ENCODE measurements at regions not wholly inside any gene's neighbourhood (a gene's known extent, or its start where the extent isn't known, plus 50 kb on each side); places are given as distances from the start of the nearest gene placed in this dataset.

GRCh38 chr11:92329137-92329536 lies 104.5 kb downstream of the FAT3 start (continued):
- TF ChIP-seq, protein P1, sequence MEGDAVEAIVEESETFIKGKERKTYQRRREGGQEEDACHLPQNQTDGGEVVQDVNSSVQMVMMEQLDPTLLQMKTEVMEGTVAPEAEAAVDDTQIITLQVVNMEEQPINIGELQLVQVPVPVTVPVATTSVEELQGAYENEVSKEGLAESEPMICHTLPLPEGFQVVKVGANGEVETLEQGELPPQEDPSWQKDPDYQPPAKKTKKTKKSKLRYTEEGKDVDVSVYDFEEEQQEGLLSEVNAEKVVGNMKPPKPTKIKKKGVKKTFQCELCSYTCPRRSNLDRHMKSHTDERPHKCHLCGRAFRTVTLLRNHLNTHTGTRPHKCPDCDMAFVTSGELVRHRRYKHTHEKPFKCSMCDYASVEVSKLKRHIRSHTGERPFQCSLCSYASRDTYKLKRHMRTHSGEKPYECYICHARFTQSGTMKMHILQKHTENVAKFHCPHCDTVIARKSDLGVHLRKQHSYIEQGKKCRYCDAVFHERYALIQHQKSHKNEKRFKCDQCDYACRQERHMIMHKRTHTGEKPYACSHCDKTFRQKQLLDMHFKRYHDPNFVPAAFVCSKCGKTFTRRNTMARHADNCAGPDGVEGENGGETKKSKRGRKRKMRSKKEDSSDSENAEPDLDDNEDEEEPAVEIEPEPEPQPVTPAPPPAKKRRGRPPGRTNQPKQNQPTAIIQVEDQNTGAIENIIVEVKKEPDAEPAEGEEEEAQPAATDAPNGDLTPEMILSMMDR (IDR thresholded peaks at IDR 0.05) = no peak
- TF ChIP-seq RXRA (IDR thresholded peaks at IDR 0.05; ENCODE audit: borderline replicate concordance, low read depth) (no peak), POLR2AphosphoS5 (IDR thresholded peaks at IDR 0.05; ENCODE audit: low read depth, low read length) (no peak)
- TF ChIP-seq, protein P2, sequence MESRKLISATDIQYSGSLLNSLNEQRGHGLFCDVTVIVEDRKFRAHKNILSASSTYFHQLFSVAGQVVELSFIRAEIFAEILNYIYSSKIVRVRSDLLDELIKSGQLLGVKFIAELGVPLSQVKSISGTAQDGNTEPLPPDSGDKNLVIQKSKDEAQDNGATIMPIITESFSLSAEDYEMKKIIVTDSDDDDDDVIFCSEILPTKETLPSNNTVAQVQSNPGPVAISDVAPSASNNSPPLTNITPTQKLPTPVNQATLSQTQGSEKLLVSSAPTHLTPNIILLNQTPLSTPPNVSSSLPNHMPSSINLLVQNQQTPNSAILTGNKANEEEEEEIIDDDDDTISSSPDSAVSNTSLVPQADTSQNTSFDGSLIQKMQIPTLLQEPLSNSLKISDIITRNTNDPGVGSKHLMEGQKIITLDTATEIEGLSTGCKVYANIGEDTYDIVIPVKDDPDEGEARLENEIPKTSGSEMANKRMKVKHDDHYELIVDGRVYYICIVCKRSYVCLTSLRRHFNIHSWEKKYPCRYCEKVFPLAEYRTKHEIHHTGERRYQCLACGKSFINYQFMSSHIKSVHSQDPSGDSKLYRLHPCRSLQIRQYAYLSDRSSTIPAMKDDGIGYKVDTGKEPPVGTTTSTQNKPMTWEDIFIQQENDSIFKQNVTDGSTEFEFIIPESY (IDR thresholded peaks at IDR 0.05; ENCODE audit: borderline replicate concordance, low read depth) = no peak
- TF ChIP-seq, protein P3, sequence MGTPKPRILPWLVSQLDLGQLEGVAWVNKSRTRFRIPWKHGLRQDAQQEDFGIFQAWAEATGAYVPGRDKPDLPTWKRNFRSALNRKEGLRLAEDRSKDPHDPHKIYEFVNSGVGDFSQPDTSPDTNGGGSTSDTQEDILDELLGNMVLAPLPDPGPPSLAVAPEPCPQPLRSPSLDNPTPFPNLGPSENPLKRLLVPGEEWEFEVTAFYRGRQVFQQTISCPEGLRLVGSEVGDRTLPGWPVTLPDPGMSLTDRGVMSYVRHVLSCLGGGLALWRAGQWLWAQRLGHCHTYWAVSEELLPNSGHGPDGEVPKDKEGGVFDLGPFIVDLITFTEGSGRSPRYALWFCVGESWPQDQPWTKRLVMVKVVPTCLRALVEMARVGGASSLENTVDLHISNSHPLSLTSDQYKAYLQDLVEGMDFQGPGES (IDR thresholded peaks at IDR 0.05; ENCODE audit: low read depth, low read length) = no peak

DNA sequence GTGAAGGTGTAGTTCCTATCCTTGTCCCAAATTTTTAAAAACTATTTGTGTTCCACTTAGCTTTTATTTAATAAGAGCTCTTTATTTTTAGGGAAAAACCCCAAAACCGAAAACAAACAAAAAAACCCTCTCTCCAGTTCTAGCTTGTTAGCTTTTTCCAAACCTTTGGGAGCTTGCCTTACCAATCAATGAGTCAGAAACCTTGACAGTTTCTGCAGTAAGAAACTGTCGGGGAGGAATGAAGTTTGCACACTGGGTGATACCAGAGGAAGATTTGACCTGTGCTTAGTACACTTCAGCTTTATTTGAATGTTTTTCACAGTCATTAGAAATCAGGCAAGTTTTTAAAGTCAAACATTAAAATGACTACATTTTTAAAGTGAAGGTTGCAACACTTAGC lies 105.0 kb downstream of the FAT3 start:
- Histone ChIP-seq H2AFZ (ENCODE audit: low read depth) (no peak overlapping the region), H4K20me1 (ENCODE audit: insufficient read depth) (no peaks in the 10 kb centered on the region), H3K9ac (no peak overlapping the region), H3K36me3 (replicated peaks in 1 of 2; ENCODE audit: control insufficient read depth in 1 of 2, insufficient read depth in 2 of 2, low read length in 1 of 2) (no peaks in the 10 kb centered on the region), H3K4me3 (ENCODE audit: low read depth in 2 of 2, low read length in 1 of 2) (no peak overlapping the region), H3K79me2 (ENCODE audit: insufficient read depth) (no peaks in the 10 kb centered on the region), H3K27ac (ENCODE audit: low read depth in 2 of 2, low read length in 1 of 2) (no peak overlapping the region), H3K27me3 (ENCODE audit: insufficient read depth) (no peaks in the 10 kb centered on the region), H3K9me3 (no peaks in the 10 kb centered on the region), H3K4me1 (ENCODE audit: control insufficient read depth in 1 of 2, insufficient read depth in 2 of 2, low read depth in 1 of 2, low read length in 1 of 2) (peaks cover 0 to 3% of the 10 kb centered on the region in 2 experiments; a peak in 1 of 4 replicates), H3K9me2 (no peaks in the 10 kb centered on the region), H3K4me2 (no peak overlapping the region), H3F3A (replicated peaks; ENCODE audit: insufficient read depth) (no peaks in the 10 kb centered on the region)
- no peak for TF ChIP-seq TAF1 (IDR thresholded peaks at IDR 0.05; ENCODE audit: borderline replicate concordance, low read depth, low read length)
- TF ChIP-seq, protein P4, sequence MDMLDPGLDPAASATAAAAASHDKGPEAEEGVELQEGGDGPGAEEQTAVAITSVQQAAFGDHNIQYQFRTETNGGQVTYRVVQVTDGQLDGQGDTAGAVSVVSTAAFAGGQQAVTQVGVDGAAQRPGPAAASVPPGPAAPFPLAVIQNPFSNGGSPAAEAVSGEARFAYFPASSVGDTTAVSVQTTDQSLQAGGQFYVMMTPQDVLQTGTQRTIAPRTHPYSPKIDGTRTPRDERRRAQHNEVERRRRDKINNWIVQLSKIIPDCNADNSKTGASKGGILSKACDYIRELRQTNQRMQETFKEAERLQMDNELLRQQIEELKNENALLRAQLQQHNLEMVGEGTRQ (IDR thresholded peaks at IDR 0.05; ENCODE audit: borderline replicate concordance, low read depth, low read length) = no peak
- no peak for TF ChIP-seq RFX5 (IDR thresholded peaks at IDR 0.05; ENCODE audit: low read length)
- TF ChIP-seq, protein P1 (IDR thresholded peaks at IDR 0.05) = no peak
- TF ChIP-seq, protein P5, sequence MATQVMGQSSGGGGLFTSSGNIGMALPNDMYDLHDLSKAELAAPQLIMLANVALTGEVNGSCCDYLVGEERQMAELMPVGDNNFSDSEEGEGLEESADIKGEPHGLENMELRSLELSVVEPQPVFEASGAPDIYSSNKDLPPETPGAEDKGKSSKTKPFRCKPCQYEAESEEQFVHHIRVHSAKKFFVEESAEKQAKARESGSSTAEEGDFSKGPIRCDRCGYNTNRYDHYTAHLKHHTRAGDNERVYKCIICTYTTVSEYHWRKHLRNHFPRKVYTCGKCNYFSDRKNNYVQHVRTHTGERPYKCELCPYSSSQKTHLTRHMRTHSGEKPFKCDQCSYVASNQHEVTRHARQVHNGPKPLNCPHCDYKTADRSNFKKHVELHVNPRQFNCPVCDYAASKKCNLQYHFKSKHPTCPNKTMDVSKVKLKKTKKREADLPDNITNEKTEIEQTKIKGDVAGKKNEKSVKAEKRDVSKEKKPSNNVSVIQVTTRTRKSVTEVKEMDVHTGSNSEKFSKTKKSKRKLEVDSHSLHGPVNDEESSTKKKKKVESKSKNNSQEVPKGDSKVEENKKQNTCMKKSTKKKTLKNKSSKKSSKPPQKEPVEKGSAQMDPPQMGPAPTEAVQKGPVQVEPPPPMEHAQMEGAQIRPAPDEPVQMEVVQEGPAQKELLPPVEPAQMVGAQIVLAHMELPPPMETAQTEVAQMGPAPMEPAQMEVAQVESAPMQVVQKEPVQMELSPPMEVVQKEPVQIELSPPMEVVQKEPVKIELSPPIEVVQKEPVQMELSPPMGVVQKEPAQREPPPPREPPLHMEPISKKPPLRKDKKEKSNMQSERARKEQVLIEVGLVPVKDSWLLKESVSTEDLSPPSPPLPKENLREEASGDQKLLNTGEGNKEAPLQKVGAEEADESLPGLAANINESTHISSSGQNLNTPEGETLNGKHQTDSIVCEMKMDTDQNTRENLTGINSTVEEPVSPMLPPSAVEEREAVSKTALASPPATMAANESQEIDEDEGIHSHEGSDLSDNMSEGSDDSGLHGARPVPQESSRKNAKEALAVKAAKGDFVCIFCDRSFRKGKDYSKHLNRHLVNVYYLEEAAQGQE (IDR thresholded peaks at IDR 0.05; ENCODE audit: low read depth, low read length) = no peak
- TF ChIP-seq RAD21 (IDR thresholded peaks at IDR 0.05; ENCODE audit: low read length) = no peak
- no peak for TF ChIP-seq CHD2 (IDR thresholded peaks at IDR 0.05; ENCODE audit: low read length, partially characterized antibody)
- TF ChIP-seq FOXM1 (IDR thresholded peaks at IDR 0.05; ENCODE audit: low read depth) = no peak
- TF ChIP-seq RCOR1 (IDR thresholded peaks at IDR 0.05; ENCODE audit: low read length) = no peak
- no peak for TF ChIP-seq FOSL2 (IDR thresholded peaks at IDR 0.05; ENCODE audit: borderline replicate concordance, low read depth)
- TF ChIP-seq POLR2AphosphoS5 (IDR thresholded peaks at IDR 0.05; ENCODE audit: low read depth, low read length) = no peak
- TF ChIP-seq MAX (IDR thresholded peaks at IDR 0.05; ENCODE audit: low read depth) = no peak
- TF ChIP-seq GABPA (IDR thresholded peaks at IDR 0.05; ENCODE audit: low read depth) = no peak
- TF ChIP-seq YY1 (IDR thresholded peaks at IDR 0.05; ENCODE audit: low read depth) = no peak
- TF ChIP-seq ELF1 (IDR thresholded peaks at IDR 0.05) = no peak
- TF ChIP-seq SIN3A (IDR thresholded peaks at IDR 0.05; ENCODE audit: borderline replicate concordance, low read depth, low read length) = no peak
- no peak for TF ChIP-seq SMC3 (IDR thresholded peaks at IDR 0.05; ENCODE audit: low read depth, low read length)
- no peak for DNase-seq
- ChIA-PET CTCF (interaction anchor here (0.7 kb wide), 1 partner anchor 18 kb away, joined by 3 read pairs; no protein-coding TSS in a partner anchor), POLR2A (no interaction called here)
- 67% methylated on average over 2 of the region's 2 CpGs for WGBS (ENCODE audit: low lambda C conversion rate)

Measured in SK-N-SH (cell line).